CD4-positive, alpha-beta T cell treated with Interleukin-2 at 100 ng/mL for 4 hours (primary cell): ENCODE measurements at regions not wholly inside any gene's neighbourhood (a gene's known extent, or its start where the extent isn't known, plus 50 kb on each side); places are given as distances from the start of the nearest gene placed in this dataset.
"Not testable (repeated sequence)": the region's sequence is repeated elsewhere in the genome, so short reads cannot be mapped to it uniquely, and the experiment has no call there.

ENCODE experiments used
- DNase-seq: peaks from one replicate; pipeline ENCODE4 v3.0.0-alpha.2; 2020; ENCODE audit warnings: low spot score

DNA sequence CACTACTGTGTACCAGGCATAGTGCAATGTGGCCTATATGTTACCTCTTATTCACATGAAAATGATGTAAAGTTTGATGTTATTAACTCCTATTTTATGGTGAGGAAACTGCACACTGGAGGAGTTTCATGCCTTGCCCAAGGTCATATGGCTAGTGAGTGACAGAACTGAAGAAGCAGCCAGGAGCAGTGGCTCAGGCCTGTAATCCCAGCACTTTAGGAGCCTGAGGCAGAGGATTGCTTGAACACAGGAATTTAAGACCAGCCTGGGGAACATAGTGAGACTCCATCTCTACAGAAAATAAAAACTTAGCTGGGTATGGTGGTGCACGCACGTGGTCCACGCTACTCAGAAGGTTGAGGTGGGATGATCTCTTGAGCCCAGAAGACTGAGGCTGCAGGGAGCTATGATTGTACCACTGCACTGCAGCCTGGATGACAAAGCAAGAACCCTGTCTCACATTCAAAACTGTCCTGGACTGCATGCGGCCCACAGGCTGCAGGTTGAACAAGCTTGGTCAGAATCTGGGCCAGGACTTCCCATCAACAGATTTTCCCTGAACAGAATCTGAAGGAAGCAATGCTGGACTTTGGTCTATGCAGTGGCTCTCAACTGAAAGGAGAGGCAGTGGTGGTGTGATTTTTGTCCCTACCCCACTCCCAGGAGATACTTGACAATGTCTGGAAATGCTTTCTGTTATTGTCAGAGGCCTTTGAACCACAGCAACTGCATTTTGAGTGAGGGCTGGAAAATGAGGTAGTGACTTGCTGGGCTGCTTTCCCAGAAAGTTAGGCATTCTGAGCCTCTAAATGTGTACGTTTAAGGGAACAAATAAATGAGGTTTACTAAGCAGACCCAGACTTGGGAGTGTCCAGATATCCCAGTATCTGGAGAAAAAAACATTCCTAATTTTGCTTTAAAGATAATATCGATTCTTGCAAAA lies 479.5 kb downstream of the TMEM114 start:
- no peak for DNase-seq

DNA sequence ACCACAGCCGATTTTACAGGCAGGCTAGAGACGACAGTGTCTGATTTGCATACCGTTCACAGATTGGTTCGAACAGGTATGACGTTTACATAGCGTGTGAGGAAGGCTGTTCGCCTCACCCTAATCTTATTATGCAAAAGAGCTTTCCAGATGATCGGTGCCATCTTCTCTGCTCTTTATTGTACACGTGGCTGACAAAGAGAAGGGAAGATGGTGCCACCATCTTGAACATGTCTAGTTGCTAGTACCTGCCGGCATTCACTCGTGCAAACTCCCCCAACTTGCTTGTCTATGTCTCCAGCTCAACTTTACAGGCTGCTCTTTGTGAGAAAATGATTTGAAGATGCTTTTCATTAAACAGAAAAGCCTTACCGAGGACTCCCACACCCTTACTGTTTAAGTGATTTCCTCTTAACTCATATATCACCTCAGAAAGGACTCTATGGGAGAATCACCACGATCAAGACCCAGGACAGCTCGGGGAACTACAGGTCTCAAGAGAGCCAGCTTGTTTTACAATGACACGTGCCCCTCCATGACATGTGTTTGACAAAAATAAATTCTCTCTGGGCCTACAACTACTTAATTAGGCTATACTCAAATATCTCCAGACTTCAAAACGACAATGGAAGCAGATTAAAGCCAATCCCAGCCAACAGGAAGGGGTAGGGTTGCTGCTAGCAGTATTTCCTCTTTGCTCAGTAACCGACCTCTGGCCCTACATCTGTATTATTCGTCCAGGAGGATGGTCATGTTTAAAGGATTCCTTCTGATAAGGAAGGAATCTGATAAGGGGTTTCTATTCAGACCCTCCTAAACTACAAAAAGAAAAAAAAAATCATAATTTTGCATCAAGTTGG lies 480.6 kb downstream of the TMEM114 start:
- DNase-seq, result no peak

DNA sequence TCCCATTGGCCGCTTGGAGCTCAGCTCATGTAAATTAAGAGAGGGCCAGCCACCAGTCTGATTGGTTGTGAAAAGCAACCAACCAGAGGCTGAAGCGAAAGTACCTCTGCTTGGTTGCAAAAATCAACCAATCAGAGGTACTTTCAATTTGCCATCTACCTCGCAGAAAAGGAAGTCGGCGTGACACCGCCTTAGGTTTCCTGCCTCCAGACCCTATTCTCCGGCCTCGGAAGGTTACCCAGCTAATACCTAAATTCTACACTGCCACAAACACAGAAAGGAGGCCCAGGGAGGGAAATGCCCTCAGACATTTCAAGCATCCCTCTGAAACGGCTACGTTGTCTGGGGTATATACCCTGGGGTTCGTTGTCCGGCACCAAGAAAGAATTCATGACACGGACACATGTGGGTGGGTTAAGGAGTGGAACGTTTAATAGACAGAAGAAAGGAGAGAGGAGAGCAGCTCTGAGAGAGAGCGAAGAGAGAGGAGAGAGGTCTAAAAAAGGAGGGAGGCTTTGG lies 481.3 kb downstream of the TMEM114 start:
- no peak for DNase-seq

DNA sequence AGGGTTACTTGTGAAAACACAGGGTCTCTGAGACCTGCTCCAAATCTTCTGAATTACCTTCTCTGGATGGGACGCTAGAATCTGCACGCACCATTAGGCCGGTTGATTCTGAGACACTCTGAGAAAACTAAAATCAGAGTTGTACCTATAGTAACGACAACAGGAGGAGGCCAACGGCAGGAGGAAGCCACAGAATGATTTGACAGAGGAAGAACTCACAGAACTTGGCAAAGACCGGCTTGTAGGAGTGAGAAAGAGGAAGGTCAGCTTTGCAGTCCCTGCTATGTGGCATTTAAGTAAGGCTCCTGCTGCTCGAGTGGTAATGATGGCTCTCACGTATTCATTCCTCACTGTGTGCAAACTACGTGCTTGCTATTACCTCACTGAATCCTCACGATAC lies 483.0 kb downstream of the TMEM114 start:
- DNase-seq, result no peak

DNA sequence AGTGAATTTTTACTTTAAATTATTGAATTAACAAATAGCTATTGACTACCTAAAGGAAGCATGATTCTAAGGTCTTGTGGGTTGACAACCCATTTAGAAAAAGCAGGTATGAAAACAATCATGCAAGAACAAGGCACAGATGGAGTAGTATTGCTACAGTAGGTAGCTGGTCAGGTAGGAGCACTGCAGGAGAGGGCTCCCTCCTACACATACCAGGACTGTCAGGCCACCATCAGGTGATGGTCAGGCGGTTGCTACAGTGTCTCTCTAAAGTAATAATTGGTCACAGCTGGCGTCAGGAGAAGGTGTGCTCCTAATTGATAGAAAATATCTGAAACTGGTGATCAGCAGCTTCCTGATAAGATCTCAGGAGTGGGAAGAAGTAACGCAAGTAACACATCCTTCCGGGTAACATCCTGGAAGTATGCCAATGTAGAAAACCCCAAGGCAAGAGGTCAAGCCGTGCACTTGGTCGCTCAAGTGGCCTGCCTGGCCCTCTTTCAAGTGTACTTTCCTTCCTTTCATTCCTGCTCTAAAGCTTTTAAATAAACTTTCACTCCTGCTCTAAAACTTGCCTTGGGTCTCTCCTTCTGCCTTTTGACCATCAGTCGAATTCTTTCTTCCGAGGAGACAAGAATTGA lies 486.5 kb downstream of the TMEM114 start:
- DNase-seq, result no peak

DNA sequence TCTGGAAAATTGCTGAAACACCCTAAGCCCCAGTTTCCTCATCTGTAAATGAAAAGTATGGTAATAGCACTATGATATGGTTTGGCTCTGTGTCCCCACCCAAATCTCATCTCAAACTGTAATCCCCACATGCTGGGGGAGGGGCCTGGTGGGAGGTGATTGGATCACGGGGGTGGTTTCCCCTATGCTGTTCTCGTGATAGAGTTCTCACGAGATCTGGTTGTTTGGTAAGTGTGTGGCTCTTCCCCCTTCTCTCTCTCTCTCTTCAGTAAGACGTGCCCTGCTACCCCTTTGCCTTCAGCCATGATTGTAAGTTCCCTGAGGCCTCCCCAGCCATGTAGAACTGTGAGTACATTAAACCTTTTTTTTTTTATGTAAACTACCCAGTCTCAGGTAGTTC lies 490.7 kb downstream of the TMEM114 start:
- no peak for DNase-seq

DNA sequence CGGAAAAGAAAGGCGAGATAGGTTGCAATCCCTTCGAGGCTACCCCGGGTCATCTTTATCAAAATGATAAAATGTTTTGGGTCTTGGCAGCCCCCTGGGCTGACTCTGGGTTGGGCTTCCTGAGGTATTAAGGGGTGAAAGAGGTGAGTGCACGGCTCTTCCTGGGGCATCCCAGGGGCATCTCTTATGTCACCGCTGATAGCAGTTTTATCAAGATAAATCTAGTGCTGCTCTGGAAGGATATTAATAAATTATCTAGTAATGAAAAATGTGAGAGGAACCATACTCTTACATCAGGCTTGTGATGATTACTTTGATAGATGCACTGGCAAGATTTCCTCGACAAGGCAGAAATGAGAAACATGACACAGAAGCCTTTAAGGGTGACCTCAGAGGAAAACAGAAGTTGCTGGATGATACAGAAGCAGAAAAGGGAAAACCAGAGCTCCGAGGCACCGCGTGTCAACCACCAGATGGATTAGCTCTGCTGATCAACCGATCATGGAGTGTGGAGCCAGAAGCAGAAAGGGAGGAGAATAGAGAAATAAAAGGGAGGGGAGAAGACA lies 491.3 kb downstream of the TMEM114 start:
- no peak for DNase-seq

DNA sequence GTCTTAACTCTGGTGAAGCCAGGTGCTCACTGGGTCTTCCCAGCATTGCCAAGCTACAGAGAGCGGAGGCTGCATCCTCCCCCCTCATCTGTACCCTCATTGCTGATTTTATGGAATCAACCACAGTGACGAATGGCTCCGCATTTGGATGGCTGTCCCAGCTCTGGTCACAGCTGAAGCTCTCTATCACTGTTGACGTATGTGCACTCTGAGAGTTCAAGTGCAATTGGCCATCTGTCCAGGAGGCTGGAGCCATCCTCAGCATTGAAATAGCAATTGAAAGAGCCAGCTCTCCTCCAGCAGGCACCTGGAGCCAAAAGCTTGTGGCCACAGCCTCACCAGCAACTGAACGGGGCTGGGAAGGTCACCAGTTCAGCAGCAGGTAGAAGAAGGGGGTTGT lies 494.1 kb downstream of the TMEM114 start:
- DNase-seq, result no peak

DNA sequence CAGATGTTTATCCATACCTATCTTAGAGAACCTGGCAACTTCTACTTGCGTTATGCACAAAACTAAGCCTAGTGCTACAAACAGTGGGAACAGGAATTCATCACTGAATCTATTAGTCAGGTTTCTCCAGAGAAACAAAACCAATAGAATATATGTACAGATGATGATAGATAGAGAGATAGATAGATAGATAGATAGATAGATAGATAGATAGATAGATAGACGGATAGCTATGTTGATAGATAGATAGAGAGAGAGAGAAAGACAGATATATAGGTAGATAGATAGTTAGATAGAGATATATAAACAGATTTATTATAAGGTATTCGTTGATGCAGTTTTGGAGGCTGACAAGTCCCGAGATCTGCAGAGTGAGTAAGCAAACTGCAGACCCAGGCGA lies 495.6 kb downstream of the TMEM114 start:
- no peak for DNase-seq

DNA sequence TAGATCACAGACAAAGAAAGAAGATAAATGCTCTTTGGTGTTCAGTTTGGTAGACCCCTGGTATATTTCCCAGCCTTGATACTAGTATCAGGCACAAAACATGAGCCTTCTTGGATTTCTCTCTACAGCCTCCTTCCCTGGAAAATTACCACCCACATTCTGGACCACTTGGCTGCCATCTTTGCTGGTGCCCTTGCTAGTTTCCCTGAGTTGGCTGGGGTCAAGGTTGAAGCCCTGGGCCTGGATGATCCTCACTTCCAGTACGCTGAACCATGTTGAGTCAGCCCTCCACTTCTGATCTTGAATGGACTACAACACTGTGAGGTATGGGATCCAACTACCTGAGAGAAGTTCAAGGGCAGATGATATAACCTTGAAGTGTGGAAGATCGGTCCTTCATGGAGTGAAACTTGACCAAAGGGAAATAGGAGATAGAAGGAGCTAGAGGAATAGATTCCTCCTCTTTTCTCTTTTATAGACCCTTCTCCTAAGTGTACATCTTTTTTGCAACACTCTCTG lies 501.4 kb downstream of the TMEM114 start:
- no peak for DNase-seq

DNA sequence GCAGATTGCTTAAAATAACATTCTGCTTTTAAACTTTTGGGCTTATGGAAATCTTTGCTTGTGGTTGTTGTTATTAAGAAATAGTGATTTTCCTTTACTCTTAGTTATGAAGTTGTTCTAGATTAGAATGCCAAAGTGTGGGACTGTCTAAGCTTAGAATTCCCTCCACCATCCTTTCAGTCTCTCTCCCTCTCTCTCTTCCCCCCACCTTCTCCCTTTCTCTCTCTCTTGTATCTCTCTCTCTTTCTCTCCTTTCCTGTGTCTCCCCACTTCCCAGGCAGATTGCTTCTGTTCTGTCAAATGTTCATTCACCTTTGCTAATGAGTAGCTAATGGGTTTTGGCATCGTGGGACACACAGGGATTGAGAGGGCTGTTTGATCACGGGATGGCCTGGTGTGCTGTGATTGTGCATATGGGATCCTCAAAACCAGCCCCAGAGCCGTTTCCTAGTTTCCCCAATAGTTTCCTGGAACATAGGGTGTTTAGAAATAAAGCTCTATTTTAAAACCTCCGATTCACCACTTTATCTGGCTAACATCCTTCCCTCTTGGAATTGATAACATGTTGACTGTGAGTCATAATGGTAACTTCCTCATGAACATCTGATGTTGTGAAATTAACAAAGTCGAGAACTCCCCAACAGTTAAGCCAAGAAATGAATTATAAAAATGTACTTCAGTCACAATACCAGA lies 502.6 kb downstream of the TMEM114 start:
- DNase-seq, result no peak

DNA sequence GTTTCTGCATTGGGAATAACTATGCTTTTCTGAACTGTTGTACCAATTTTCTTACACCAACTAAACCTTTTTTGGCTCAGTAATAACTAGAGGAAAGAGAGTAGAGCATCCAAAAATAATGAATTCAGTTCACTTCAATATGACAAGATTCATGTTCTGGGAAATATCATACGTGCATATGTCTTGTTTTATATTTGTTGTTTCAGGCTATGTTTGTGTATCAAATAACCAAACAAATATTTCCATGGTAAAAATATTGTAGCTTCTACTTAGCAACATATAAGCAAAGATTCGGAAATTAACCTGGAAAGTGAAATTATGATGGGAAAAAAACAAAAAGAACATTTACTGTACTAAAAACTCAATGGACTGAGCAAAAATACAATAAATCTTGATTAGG lies 503.2 kb downstream of the TMEM114 start:
- DNase-seq, result no peak

DNA sequence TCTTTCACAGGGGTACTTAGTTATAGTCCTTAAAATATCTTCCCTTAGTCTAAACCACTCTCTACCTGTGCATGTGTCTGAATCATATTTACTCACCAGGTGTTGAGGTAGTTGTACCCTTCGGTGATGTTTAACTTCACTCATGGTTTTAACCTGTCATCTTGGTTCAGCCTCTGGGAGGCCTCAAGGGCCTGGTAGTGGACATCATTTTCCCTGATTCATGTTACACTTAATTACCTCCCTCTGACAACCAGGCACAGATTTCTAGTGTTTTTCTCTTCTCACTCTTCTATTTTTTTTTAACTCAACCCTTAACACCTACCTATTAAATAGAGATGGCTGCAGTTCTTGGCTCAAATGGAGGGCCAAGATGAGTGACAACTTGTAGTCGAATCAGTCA lies 505.4 kb downstream of the TMEM114 start:
- no peak for DNase-seq

DNA sequence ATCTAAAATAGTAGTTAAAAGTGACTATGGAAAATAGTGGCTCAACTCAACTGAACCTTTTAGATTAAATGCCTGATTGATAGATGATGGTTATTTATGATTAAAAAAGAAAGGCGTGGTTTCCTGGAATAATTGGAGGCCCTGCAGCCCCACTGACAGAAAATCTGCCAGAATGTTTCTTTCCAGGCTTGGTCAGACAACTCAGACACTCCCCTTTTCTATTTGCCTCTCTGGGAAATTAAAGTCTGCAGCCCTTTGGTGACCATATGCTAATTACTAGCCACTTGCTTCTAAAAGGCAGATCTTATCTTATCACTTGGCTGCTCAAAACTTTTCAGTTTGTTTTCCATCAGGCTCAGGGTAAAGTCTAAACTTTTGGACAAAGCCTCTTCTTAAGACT lies 506.0 kb downstream of the TMEM114 start:
- no peak for DNase-seq

DNA sequence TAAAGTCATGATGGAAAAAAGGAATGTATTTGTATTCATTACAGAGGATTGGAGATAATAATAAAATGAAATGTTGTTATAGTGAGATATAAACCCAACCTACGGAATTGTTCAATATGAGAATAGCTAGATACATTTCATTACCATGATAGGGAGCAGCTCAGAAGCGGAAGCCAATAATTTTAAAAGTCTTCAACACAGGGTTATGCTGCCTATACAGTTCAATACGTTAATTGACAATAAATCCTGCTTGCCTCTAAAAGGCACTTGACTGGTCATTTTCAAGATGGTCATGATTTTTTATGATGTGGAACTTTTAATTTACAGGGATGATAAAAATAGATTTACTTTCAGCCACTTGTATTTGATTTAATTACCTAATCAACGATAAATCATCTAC lies 506.8 kb downstream of the TMEM114 start:
- DNase-seq, result no peak

DNA sequence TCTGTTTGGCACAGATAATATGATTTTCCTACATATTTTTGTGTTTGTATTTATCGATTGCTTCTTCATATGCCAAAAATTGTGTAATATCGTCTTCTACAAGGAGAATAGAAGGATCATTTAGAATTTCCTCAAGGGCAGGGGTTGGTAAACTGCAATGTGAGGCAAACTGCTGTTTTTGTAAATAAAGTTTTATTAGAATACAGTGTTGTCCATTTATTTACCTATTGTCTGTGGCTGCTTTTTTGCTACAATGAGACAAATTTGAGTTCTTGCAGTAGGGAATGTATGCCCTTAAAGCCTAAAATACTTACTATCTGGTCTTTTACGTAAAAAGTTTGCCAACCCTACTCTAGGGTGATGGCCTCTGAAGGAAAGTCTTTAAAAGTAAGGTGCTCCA lies 509.5 kb downstream of the TMEM114 start:
- no peak for DNase-seq

DNA sequence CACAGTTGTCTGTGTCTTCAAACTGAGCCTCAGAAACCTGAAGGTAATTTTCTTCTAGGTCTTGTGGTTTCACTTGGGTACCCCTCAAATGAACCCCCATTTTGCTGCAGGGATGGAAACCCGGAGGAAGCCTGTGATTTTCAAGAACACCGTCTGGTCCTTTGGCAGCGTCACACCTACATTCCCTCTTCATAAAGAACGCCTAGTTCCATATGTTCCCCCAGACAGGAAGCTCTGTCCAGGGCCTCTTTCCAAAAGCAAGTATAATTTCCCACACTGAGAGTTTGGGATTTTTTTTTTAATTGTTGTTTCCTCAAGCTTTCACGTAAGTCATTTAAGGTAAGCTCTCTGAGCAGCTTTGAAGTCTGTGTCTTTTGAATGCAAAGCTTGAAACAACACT lies 515.0 kb downstream of the TMEM114 start:
- no peak for DNase-seq

DNA sequence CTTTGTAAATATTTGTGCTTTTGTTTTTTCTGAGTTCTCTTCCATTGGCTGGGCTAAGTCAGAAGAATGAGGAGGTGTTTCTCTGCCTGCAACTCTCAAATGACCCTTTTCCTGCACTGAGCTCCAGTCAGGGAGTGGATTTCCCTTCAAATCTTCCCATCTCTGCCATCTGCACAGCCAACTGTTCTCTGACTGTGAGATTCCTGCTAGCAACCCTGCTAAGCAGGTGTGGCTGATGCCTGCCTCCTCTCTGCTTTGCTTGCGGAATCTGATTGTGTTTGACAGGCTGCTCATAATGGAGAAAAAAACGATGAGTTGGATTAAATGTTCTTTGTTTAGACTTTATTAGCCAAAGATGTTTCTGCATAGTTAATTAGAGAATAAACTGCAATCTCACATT lies 519.8 kb downstream of the TMEM114 start:
- no peak for DNase-seq

DNA sequence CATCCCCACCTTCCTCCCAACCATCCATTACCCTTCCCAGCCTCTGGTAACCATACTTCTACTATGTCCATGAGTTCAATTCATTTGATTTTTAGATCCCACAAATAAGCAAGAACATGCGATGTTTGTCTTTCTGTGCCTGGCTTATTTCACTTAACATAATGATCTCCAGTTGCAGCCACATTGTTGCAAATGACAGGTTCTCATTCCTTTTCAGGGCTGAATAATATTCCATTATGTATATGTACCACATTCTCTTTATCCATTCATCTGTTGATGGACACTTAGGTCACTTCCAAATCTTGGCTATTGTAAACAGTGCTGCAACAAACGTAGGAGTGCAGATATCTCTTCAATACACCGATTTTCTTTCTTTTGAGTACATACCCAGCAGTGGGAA lies 522.1 kb downstream of the TMEM114 start:
- DNase-seq, result not testable (repeated sequence)

DNA sequence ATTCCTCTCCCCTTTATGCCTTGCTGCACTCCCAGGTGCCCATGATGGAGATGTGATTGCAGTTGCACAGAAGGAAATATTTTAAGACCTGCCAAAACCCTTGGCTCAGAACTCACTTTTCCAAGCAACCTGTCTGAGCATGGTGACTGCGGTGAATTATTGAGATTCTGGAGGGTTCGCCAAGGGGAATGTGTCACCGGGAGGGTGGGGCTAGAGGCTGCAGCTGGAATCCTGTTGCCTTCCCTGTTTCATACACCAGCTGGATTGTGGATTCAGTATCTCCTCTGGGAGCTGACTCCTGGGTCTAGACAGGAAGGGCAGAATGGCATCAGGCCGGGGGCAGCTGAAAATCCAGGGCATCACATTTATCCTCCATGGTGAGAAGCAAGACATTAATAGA lies 527.2 kb downstream of the TMEM114 start:
- DNase-seq, result no peak

DNA sequence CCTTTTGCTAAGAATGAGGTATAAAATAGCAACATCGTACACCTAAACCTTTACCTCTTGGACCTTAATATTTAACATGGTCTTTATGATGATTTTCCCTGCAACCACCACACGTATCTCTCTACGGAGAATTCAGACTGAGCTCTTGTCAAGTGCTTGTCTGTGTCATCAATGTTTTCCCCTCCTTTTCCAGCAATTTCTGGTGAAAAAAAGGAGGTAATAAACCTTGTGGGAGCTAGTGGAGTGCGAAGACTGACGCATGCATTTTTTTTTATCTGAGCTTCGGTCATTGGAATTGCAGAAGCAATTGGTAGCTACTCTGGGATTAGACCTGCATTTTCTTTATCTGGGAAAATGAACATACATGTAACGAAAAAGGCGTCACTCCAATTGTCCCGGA lies 527.6 kb downstream of the TMEM114 start:
- DNase-seq, result no peak
